H9 (cell line): ENCODE measurements at regions not wholly inside any gene's neighbourhood (a gene's known extent, or its start where the extent isn't known, plus 50 kb on each side); places are given as distances from the start of the nearest gene placed in this dataset.

Source experiments
- DNase-seq: peaks from one replicate; pipeline ENCODE4 v3.0.0-alpha.2; 2017
- H2AFZ ChIP-seq: one replicate; pipeline ENCODE4 v1.6.1; 2013; ENCODE audit warnings: mild to moderate bottlenecking, low read length, control low read depth, moderate library complexity
- H2AK5ac ChIP-seq: 2 replicates; pipeline ENCODE4 v1.6.1; 2013; ENCODE audit warnings: low read length, control low read depth, mixed read lengths; ENCODE audit not compliant: insufficient read length
- H2BK120ac ChIP-seq: one replicate; pipeline ENCODE4 v1.6.1; 2013; ENCODE audit warnings: low read depth, mild to moderate bottlenecking, low read length, control low read depth, inconsistent platforms; ENCODE audit not compliant: poor library complexity, severe bottlenecking
- H2BK12ac ChIP-seq: 2 replicates; pipeline ENCODE4 v1.6.1; 2013; ENCODE audit warnings: low read length, control low read depth, mixed read lengths, low read depth; ENCODE audit not compliant: insufficient read length
- H2BK15ac ChIP-seq: 2 replicates; pipeline ENCODE4 v1.6.1; 2013; ENCODE audit warnings: low read depth, low read length, control low read depth
- H2BK20ac ChIP-seq: one replicate; pipeline ENCODE4 v1.6.1; 2013; ENCODE audit warnings: low read depth, mild to moderate bottlenecking, low read length, control low read depth, inconsistent platforms; ENCODE audit not compliant: poor library complexity, severe bottlenecking
- H2BK5ac ChIP-seq: 2 replicates; pipeline ENCODE4 v1.6.1; 2013; ENCODE audit warnings: low read length, control low read depth, mixed read lengths; ENCODE audit not compliant: insufficient read length
- H3K14ac ChIP-seq: 2 replicates; pipeline ENCODE4 v1.6.1; 2013; ENCODE audit warnings: low read length, control low read depth; ENCODE audit not compliant: insufficient read depth
- H3K18ac ChIP-seq: 2 replicates; pipeline ENCODE4 v1.6.1; 2013; ENCODE audit warnings: low read depth, mild to moderate bottlenecking, mixed read lengths, low read length, control low read depth; ENCODE audit not compliant: insufficient read length
- H3K23ac ChIP-seq: 2 replicates; pipeline ENCODE4 v1.6.1; 2013; ENCODE audit warnings: low read length, control low read depth, mixed read lengths, low read depth; ENCODE audit not compliant: insufficient read length
- H3K23me2 ChIP-seq: 2 replicates; pipeline ENCODE4 v1.6.1; 2013; ENCODE audit warnings: low read depth, mild to moderate bottlenecking, mixed read lengths, low read length, control low read depth; ENCODE audit not compliant: insufficient read length, poor library complexity, severe bottlenecking
- H3K27ac ChIP-seq: 2 replicates; pipeline ENCODE4 v1.5.1; 2013; ENCODE audit warnings: low read length, control low read depth, mixed read lengths, low read depth; ENCODE audit not compliant: insufficient read length
- H3K27me3 ChIP-seq: 2 replicates; pipeline ENCODE4 v1.6.1; 2013; ENCODE audit warnings: low read length, control low read depth, inconsistent platforms; ENCODE audit not compliant: insufficient read depth
- H3K4ac ChIP-seq: 2 replicates; pipeline ENCODE4 v1.6.1; 2013; ENCODE audit warnings: low read depth, mild to moderate bottlenecking, control low read depth, inconsistent platforms, low read length, moderate library complexity
- H3K4me1 ChIP-seq: 2 replicates; pipeline ENCODE4 v1.6.1; 2013; ENCODE audit warnings: low read length, control low read depth, inconsistent platforms; ENCODE audit not compliant: insufficient read depth
- H3K4me2 ChIP-seq: 2 replicates; pipeline ENCODE4 v1.6.1; 2013; ENCODE audit warnings: low read length, control low read depth, mixed read lengths; ENCODE audit not compliant: insufficient read length, insufficient read depth
- H3K56ac ChIP-seq: 2 replicates; pipeline ENCODE4 v1.6.1; 2013; ENCODE audit warnings: low read depth, mild to moderate bottlenecking, mixed read lengths, low read length, control low read depth; ENCODE audit not compliant: insufficient read length
- H3K79me1 ChIP-seq: 2 replicates; pipeline ENCODE4 v1.6.1; 2013; ENCODE audit warnings: low read depth, mild to moderate bottlenecking, moderate library complexity, low read length, control low read depth, inconsistent platforms; ENCODE audit not compliant: insufficient read depth, poor library complexity, severe bottlenecking
- H3K79me2 ChIP-seq: 2 replicates; pipeline ENCODE4 v1.6.1; 2013; ENCODE audit warnings: low read length, control low read depth, inconsistent platforms; ENCODE audit not compliant: insufficient read depth
- H3K9ac ChIP-seq: 2 replicates; pipeline ENCODE4 v1.6.1; 2013; ENCODE audit warnings: low read length, control low read depth, mixed read lengths; ENCODE audit not compliant: insufficient read length; ENCODE audit errors: extremely low read depth
- H3K9me3 ChIP-seq: one replicate; pipeline ENCODE4 v1.6.1; 2013; ENCODE audit warnings: low read depth, low read length, inconsistent platforms; ENCODE audit not compliant: control insufficient read depth
- H3T11ph ChIP-seq: one replicate; pipeline ENCODE4 v1.6.1; 2013; ENCODE audit warnings: mild to moderate bottlenecking, low read length, control low read depth, inconsistent platforms
- H4K20me1 ChIP-seq: one replicate; pipeline ENCODE4 v1.6.1; 2013; ENCODE audit not compliant: control insufficient read depth, insufficient read length, insufficient read depth
- H4K5ac ChIP-seq: 2 replicates; pipeline ENCODE4 v1.6.1; 2013; ENCODE audit warnings: low read depth, mild to moderate bottlenecking, mixed read lengths, low read length, control low read depth; ENCODE audit not compliant: insufficient read length
- H4K8ac ChIP-seq: replicated peaks from 2 replicates; pipeline ENCODE4 v1.6.1; 2013; ENCODE audit warnings: low read length, control low read depth, mixed read lengths, low read depth; ENCODE audit not compliant: insufficient read length
- H4K91ac ChIP-seq: 2 replicates; pipeline ENCODE4 v1.6.1; 2013; ENCODE audit warnings: low read depth, mild to moderate bottlenecking, moderate library complexity, mixed read lengths, low read length, control low read depth; ENCODE audit not compliant: insufficient read length
- H3K27ac Mint-ChIP-seq, 3 experiments: 2 replicates in 2 of 3; 3 replicates in 1 of 3; pipeline ENCODE4 v1.8.0; 2020 to 2021; ENCODE audit warnings: mixed read lengths in 3 of 3, mild to moderate bottlenecking in 1 of 3, moderate library complexity in 1 of 3
- H3K27me3 Mint-ChIP-seq: 2 replicates; pipeline ENCODE4 v1.8.0; 2021; ENCODE audit warnings: low read depth, mild to moderate bottlenecking, moderate library complexity, mixed read lengths
- H3K36me3 Mint-ChIP-seq, 3 experiments: 2 replicates in 2 of 3; 3 replicates in 1 of 3; pipeline ENCODE4 v1.8.0; 2020 to 2021; ENCODE audit warnings: low read depth in 3 of 3, mixed read lengths in 3 of 3; ENCODE audit not compliant: insufficient read depth in 1 of 3
- H3K4me1 Mint-ChIP-seq, 2 experiments: 2 replicates each; pipeline ENCODE4 v1.8.0; 2020; ENCODE audit warnings: mixed read lengths in 2 of 2
- H3K4me3 Mint-ChIP-seq, 2 experiments: 2 replicates in 1 of 2; 3 replicates in 1 of 2; pipeline ENCODE4 v1.8.0; 2020 to 2021; ENCODE audit warnings: mild to moderate bottlenecking in 2 of 2, mixed read lengths in 2 of 2, moderate library complexity in 1 of 2
- H3K9me3 Mint-ChIP-seq, 2 experiments: 2 replicates in 1 of 2; 3 replicates in 1 of 2; pipeline ENCODE4 v1.8.0; 2020; ENCODE audit warnings: mild to moderate bottlenecking in 2 of 2, mixed read lengths in 2 of 2, moderate library complexity in 1 of 2
- WGBS: extraction: QIAGEN DNeasy Blood & Tissue Kit; methylation state at CpG from one replicate; pipeline ENCODE4 v1.1.7; 2013; ENCODE audit warnings: missing lambda C conversion rate, low lambda C conversion rate, mixed read lengths; ENCODE audit not compliant: insufficient read length; ENCODE audit errors: extremely low coverage; 5-methylcytosine and 5-hydroxymethylcytosine counted together
- TF ChIP-seq, protein P1 (sequence below): fragments of 200-600 bp; sonication (generic); conservative IDR thresholded peaks from 3 replicates; pipeline ENCODE4 v1.8.0; 2021; ENCODE audit warnings: antibody characterized with exemption, mild to moderate bottlenecking

DNA sequence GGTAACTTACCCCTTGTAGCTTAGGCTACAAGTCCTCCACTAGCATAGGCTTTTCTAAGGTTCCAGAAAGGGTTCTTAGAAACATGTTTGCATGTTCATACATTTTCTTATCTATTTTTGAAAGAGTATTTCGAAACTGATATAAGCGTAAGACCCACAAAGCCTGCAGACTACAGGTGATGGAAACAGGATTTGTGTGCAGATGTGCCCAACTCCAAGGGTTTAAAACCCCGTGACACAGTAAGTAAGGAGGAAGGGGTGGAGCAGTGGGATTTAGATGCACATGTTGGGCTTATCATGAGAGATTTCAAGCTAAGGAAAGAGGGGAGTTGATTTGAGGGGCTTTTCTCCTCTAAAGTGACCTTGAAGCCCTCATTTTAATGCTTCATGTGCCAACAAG lies 164.7 kb downstream of the LTN1 start:
- Histone ChIP-seq H4K91ac (no peak overlapping the region), H2AK5ac (no peak overlapping the region), H3K9me3 (no peaks in the 10 kb centered on the region), H3K23ac (no peak overlapping the region), H2AFZ (no peak overlapping the region), H3K56ac (no peak overlapping the region), H3K18ac (no peak overlapping the region), H3K27ac (no peak overlapping the region), H3K4me2 (no peak overlapping the region), H3K4ac (no peak overlapping the region), H2BK120ac (no peak overlapping the region), H3K14ac (no peak overlapping the region), H3T11ph (no peak overlapping the region), H3K79me2 (no peaks in the 10 kb centered on the region), H4K8ac (no peak overlapping the region), H3K23me2 (no peaks in the 10 kb centered on the region), H2BK12ac (no peak overlapping the region), H2BK5ac (no peak overlapping the region), H3K79me1 (no peaks in the 10 kb centered on the region), H3K27me3 (no peaks in the 10 kb centered on the region), H2BK20ac (no peak overlapping the region), H2BK15ac (no peak overlapping the region), H4K5ac (no peak overlapping the region), H3K9ac (no peak overlapping the region), H4K20me1 (no peaks in the 10 kb centered on the region), H3K4me1 (no peaks in the 10 kb centered on the region)
- Mint-ChIP-seq H3K27me3 (no peaks in the 10 kb centered on the region), H3K4me3 (no peak overlapping the region), H3K27ac (no peak overlapping the region; a peak in 1 of 7 replicates), H3K36me3 (no peaks in the 10 kb centered on the region), H3K4me1 (no peaks in the 10 kb centered on the region), H3K9me3 (no peaks in the 10 kb centered on the region)
- TF ChIP-seq, protein P1, sequence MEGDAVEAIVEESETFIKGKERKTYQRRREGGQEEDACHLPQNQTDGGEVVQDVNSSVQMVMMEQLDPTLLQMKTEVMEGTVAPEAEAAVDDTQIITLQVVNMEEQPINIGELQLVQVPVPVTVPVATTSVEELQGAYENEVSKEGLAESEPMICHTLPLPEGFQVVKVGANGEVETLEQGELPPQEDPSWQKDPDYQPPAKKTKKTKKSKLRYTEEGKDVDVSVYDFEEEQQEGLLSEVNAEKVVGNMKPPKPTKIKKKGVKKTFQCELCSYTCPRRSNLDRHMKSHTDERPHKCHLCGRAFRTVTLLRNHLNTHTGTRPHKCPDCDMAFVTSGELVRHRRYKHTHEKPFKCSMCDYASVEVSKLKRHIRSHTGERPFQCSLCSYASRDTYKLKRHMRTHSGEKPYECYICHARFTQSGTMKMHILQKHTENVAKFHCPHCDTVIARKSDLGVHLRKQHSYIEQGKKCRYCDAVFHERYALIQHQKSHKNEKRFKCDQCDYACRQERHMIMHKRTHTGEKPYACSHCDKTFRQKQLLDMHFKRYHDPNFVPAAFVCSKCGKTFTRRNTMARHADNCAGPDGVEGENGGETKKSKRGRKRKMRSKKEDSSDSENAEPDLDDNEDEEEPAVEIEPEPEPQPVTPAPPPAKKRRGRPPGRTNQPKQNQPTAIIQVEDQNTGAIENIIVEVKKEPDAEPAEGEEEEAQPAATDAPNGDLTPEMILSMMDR = no peak
- no CpG with 5 or more reads among the region's 3 CpGs for WGBS
- DNase-seq = no peak
